Skeletal muscle tissue (tissue), 3 donors: ENCODE measurements at regions not wholly inside any gene's neighbourhood (a gene's known extent, or its start where the extent isn't known, plus 50 kb on each side); places are given as distances from the start of the nearest gene placed in this dataset.

ENCODE experiments used
- H3K27ac ChIP-seq: one replicate; pipeline ENCODE4 v1.7.0; 2013; ENCODE audit warnings: mild to moderate bottlenecking, low read depth, low read length, inconsistent platforms
- H3K27me3 ChIP-seq, 3 donors: one replicate each; pipeline ENCODE4 v1.7.0; 2013; ENCODE audit warnings: low read length in 3 of 3; ENCODE audit not compliant: control insufficient read depth in 3 of 3, insufficient read depth in 3 of 3
- H3K36me3 ChIP-seq, 3 donors: one replicate each; pipeline ENCODE4 v1.7.0; 2013; ENCODE audit warnings: low read length in 3 of 3; ENCODE audit not compliant: control insufficient read depth in 3 of 3, insufficient read depth in 3 of 3
- H3K4me1 ChIP-seq, 3 donors: one replicate each; pipeline ENCODE4 v1.7.0; 2013; ENCODE audit warnings: low read length in 3 of 3, mild to moderate bottlenecking in 3 of 3; ENCODE audit not compliant: control insufficient read depth in 3 of 3, insufficient read depth in 3 of 3
- H3K4me3 ChIP-seq, 3 donors: one replicate each; pipeline ENCODE4 v1.7.0; 2013; ENCODE audit warnings: low read length in 3 of 3
- H3K9ac ChIP-seq, 3 donors: one replicate each; pipeline ENCODE4 v1.7.0; 2013; ENCODE audit warnings: low read length in 3 of 3, mild to moderate bottlenecking in 3 of 3, moderate library complexity in 2 of 3, low read depth in 1 of 3
- H3K9me3 ChIP-seq, 3 donors: one replicate each; pipeline ENCODE4 v1.7.0; 2013; ENCODE audit warnings: low read length in 3 of 3; ENCODE audit not compliant: control insufficient read depth in 3 of 3
- donor health status: Osteomylitis.

DNA sequence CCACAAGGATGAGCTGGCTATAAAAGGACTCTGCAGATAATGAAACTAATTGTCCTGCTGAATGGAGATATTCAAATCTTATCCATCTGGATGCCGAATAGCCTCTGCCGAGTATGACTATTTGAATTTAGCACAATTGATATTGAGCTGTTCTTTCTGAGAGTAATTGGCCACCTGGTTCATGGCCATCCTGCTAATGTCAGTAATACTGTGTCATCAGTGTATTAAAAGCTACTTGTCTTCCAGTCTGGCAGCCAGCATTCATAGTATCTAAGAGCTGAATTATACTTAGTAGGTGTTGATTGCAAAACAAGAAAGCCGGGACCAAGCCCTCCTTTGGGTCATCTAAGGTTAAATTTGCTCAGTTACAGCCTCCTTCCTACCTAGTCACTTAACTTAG, 310.7 kb upstream of the NCAM1 start:
- H3K27ac ChIP-seq, result peak overlapping the region; percentile 37
- no peaks in the 10 kb centered on the region for H3K9me3 ChIP-seq
- H3K4me3 ChIP-seq, result no peak overlapping the region
- H3K27me3 ChIP-seq, result no peaks in the 10 kb centered on the region
- peaks cover 36 to 53% (median 52%) of the 10 kb centered on the region in 3 donors for H3K4me1 ChIP-seq
- no peaks in the 10 kb centered on the region for H3K36me3 ChIP-seq
- H3K9ac ChIP-seq, result peak overlapping the region in 1 of 3 donors; percentile 24

DNA sequence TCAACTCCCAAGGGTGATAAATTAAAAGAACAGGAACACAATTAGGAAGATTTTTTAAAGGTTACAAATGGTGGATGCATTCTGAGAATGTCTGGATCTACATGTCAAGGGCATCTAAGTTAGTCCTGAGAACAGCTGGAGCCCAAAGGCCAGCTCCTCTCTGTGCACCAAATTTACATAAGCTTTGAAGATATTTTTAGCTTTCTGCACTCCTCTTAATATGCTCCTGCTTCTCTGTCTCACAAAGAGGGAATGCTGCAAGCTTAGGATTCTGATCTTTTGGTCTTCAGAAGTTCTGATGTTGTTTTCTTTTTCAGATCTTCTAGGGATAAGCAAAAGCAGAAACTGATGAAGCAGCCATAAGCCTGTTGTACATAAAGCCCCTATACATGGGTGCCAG, 309.8 kb upstream of the NCAM1 start:
- peak overlapping the region in 1 of 3 donors; percentile 68 for H3K9ac ChIP-seq
- peaks cover 45 to 61% (median 61%) of the 10 kb centered on the region in 3 donors for H3K4me1 ChIP-seq
- H3K27ac ChIP-seq, result peak overlapping the region; percentile 37
- no peaks in the 10 kb centered on the region for H3K36me3 ChIP-seq
- no peaks in the 10 kb centered on the region for H3K27me3 ChIP-seq
- H3K4me3 ChIP-seq, result peak overlapping the region in 1 of 3 donors; percentile 36
- no peaks in the 10 kb centered on the region for H3K9me3 ChIP-seq

DNA sequence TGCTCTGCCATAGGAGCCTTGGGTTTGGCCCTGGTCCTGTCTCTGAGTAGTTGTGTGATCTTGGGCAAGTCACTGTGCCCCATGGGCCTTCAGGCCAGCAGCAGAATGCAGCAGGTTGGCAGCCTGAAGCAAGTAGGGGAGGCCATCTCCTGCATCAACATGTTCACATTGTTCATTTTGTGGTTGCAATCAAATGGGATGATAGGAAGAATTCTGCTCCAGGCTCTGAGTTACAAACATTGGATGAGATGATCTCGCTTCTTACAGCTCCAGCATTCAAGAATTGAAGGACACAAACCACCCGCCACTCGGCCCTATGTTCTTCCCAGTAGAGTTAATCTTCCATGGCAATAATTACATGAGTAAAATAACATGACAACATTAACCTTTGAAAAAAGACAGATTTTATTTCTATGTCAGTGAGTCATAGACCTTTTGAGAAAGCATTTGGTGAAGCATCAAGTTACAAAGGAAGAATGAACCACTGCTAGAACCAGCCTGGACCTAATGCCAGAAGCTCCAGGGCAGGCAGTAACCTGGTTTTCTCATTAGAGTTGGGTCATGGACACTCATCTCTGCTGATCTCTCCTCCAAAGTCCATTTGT, 308.3 kb upstream of the NCAM1 start:
- Histone ChIP-seq H3K4me3 (no peak overlapping the region), H3K36me3 (no peaks in the 10 kb centered on the region), H3K27me3 (no peaks in the 10 kb centered on the region), H3K27ac (no peak overlapping the region), H3K9ac (no peak overlapping the region), H3K9me3 (no peaks in the 10 kb centered on the region), H3K4me1 (peaks cover 58 to 76% (median 75%) of the 10 kb centered on the region in 3 donors)

DNA sequence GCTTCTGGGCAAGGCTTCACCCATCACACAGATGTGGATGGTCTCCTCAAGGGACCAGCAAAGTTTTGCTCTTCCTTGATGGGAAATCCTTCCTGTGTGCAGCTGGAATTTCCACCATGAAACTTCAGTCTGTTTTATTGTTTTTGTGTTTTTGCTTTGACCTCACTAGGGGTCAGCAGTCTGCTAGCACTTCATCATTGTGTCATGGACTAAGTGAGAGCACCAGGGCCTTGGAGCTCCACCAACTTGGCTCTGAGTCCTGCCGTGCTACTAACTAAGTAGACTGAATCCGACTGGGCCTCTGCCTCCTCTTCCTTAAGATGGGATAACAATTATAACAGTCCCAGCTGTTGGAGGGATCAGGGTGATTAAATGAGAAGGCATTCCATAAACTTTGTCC, 305.8 kb upstream of the NCAM1 start:
- Histone ChIP-seq H3K27me3 (no peaks in the 10 kb centered on the region), H3K36me3 (no peaks in the 10 kb centered on the region), H3K27ac (no peak overlapping the region), H3K4me3 (no peak overlapping the region), H3K4me1 (peaks cover 58 to 69% (median 65%) of the 10 kb centered on the region in 3 donors), H3K9me3 (no peaks in the 10 kb centered on the region), H3K9ac (no peak overlapping the region)

GRCh38 chr11:112656772-112657428, 304.3 kb upstream of the NCAM1 start:
- Histone ChIP-seq H3K27me3 (no peaks in the 10 kb centered on the region), H3K9ac (no peak overlapping the region), H3K4me3 (no peak overlapping the region), H3K9me3 (no peaks in the 10 kb centered on the region), H3K27ac (peak overlapping the region; percentile 31), H3K4me1 (peaks cover 47 to 56% (median 54%) of the 10 kb centered on the region in 3 donors), H3K36me3 (no peaks in the 10 kb centered on the region)

- no peak overlapping the region for H3K4me3 ChIP-seq
- no peak overlapping the region for H3K9ac ChIP-seq
- H3K36me3 ChIP-seq, result no peaks in the 10 kb centered on the region
- no peak overlapping the region for H3K27ac ChIP-seq
- no peaks in the 10 kb centered on the region for H3K27me3 ChIP-seq
- H3K9me3 ChIP-seq, result no peaks in the 10 kb centered on the region
- peaks cover 36 to 43% (median 39%) of the 10 kb centered on the region in 3 donors for H3K4me1 ChIP-seq
Measured at GRCh38 chr11:112658431-112658878, 302.8 kb upstream of the NCAM1 start.

- peaks cover 15 to 21% (median 17%) of the 10 kb centered on the region in 3 donors for H3K4me1 ChIP-seq
Measured at GRCh38 chr11:112661146-112661545, 300.1 kb upstream of the NCAM1 start.

GRCh38 chr11:112661571-112661970, 299.6 kb upstream of the NCAM1 start:
- H3K36me3 ChIP-seq, result no peaks in the 10 kb centered on the region
- H3K27ac ChIP-seq, result no peak overlapping the region
- H3K9ac ChIP-seq, result no peak overlapping the region
- H3K4me3 ChIP-seq, result no peak overlapping the region
- H3K9me3 ChIP-seq, result no peaks in the 10 kb centered on the region
- peaks cover 11 to 17% (median 13%) of the 10 kb centered on the region in 3 donors for H3K4me1 ChIP-seq
- H3K27me3 ChIP-seq, result no peaks in the 10 kb centered on the region

More at GRCh38 chr11:112661146-112661545, 300.1 kb upstream of the NCAM1 start:
- Histone ChIP-seq H3K27me3 (no peaks in the 10 kb centered on the region), H3K4me3 (no peak overlapping the region), H3K9ac (no peak overlapping the region), H3K36me3 (no peaks in the 10 kb centered on the region), H3K27ac (no peak overlapping the region), H3K9me3 (no peaks in the 10 kb centered on the region)

GRCh38 chr11:112662554-112662953, 298.7 kb upstream of the NCAM1 start:
- H3K9ac ChIP-seq, result no peak overlapping the region
- no peaks in the 10 kb centered on the region for H3K36me3 ChIP-seq
- H3K4me1 ChIP-seq, result peaks cover 2 to 7% (median 4%) of the 10 kb centered on the region in 3 donors
- no peak overlapping the region for H3K27ac ChIP-seq
- H3K27me3 ChIP-seq, result no peaks in the 10 kb centered on the region
- no peak overlapping the region for H3K4me3 ChIP-seq
- no peaks in the 10 kb centered on the region for H3K9me3 ChIP-seq

- no peaks in the 10 kb centered on the region for H3K9me3 ChIP-seq
- no peaks in the 10 kb centered on the region for H3K4me1 ChIP-seq
- no peaks in the 10 kb centered on the region for H3K36me3 ChIP-seq
- H3K9ac ChIP-seq, result no peak overlapping the region
- no peak overlapping the region for H3K4me3 ChIP-seq
- no peak overlapping the region for H3K27ac ChIP-seq
- H3K27me3 ChIP-seq, result no peaks in the 10 kb centered on the region
Measured at GRCh38 chr11:112663947-112664634, 297.1 kb upstream of the NCAM1 start.
